ENCODE measurements at regions not wholly inside any gene's neighbourhood (a gene's known extent, or its start where the extent isn't known, plus 50 kb on each side); places are given as distances from the start of the nearest gene placed in this dataset.
"Not testable (repeated sequence)": the region's sequence is repeated elsewhere in the genome, so short reads cannot be mapped to it uniquely, and the experiment has no call there.

DNA sequence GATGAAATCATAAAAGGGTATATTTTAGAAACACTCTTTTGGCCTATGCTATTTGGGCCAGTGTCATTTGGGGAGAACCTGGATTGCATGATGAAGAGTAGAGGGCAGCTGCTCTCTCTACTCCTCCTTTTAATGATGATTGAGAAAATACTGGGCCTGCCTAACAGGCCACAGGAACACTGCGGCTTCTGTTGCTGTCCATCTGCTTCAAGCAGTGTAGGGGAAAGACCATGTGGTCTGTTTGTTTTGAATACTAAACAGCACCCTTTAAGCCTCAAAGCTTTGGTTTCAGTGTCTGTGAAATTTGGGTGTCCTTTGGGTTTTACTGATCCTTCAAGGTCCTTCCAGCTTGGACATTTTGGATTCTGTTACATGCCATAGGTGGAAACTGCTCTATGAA lies 78.0 kb downstream of the TTC6 start:
- TF ChIP-seq, protein P1, sequence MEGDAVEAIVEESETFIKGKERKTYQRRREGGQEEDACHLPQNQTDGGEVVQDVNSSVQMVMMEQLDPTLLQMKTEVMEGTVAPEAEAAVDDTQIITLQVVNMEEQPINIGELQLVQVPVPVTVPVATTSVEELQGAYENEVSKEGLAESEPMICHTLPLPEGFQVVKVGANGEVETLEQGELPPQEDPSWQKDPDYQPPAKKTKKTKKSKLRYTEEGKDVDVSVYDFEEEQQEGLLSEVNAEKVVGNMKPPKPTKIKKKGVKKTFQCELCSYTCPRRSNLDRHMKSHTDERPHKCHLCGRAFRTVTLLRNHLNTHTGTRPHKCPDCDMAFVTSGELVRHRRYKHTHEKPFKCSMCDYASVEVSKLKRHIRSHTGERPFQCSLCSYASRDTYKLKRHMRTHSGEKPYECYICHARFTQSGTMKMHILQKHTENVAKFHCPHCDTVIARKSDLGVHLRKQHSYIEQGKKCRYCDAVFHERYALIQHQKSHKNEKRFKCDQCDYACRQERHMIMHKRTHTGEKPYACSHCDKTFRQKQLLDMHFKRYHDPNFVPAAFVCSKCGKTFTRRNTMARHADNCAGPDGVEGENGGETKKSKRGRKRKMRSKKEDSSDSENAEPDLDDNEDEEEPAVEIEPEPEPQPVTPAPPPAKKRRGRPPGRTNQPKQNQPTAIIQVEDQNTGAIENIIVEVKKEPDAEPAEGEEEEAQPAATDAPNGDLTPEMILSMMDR (conservative IDR thresholded peaks at IDR 0.05; ENCODE audit: low read depth, low read length) = no peak
- no peak for TF ChIP-seq EZH2 (IDR thresholded peaks at IDR 0.05; ENCODE audit: borderline replicate concordance, low read depth, low read length, poor library complexity, severe bottlenecking)
- Histone ChIP-seq H3K27me3 (replicated peaks; ENCODE audit: insufficient read depth, low read depth, low read length, poor library complexity) (no peaks in the 10 kb centered on the region), H3K4me3 (ENCODE audit: low read depth, low read length, poor library complexity, severe bottlenecking) (no peak overlapping the region), H3K9me3 (ENCODE audit: low read depth, low read length, poor library complexity, severe bottlenecking) (no peaks in the 10 kb centered on the region), H3K4me1 (ENCODE audit: insufficient read depth, low read length, poor library complexity, severe bottlenecking) (no peaks in the 10 kb centered on the region), H3K36me3 (ENCODE audit: insufficient read depth, low read length, poor library complexity, severe bottlenecking) (no peaks in the 10 kb centered on the region), H3K27ac (ENCODE audit: low read depth, low read length, poor library complexity, severe bottlenecking) (no peak overlapping the region)
- no TSS peak for BruUV-seq (replicated peaks)
- ChIA-PET CTCF (no interaction called here), POLR2A (ENCODE audit: low non-redundant PET) (no interaction called here)
- intact Hi-C loops (cut with micrococcal nuclease; ENCODE audit: unreplicated experiment) = no loop called here
- no peak for DNase-seq (ENCODE audit: low spot score)

DNA sequence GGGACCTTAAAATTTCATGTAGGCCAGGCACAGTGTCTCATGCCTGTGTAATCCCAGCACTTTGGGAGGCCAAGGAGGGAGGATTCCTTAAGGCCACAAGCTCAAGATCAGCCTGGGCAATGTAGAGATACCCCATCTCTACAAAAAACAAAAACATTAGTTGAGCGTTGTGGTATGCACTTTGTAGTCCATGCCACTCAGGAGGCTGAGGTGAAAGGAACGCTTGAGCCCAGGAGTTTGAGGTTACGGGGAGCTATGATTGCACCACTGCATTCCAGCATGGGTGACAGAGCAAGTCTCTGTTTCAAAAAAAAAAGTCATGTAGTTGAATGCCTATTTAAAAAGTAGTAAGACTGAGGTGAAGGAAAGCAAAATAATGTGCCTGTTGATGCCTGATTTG lies 83.5 kb downstream of the TTC6 start:
- CTCF ChIA-PET = no interaction called here
- Histone ChIP-seq H3K36me3 (ENCODE audit: insufficient read depth, low read length, poor library complexity, severe bottlenecking) (no peaks in the 10 kb centered on the region), H3K27me3 (replicated peaks; ENCODE audit: insufficient read depth, low read depth, low read length, poor library complexity) (no peaks in the 10 kb centered on the region), H3K4me1 (ENCODE audit: insufficient read depth, low read length, poor library complexity, severe bottlenecking) (no peaks in the 10 kb centered on the region), H3K4me3 (ENCODE audit: low read depth, low read length, poor library complexity, severe bottlenecking) (no peak overlapping the region), H3K9me3 (ENCODE audit: low read depth, low read length, poor library complexity, severe bottlenecking) (no peaks in the 10 kb centered on the region), H3K27ac (ENCODE audit: low read depth, low read length, poor library complexity, severe bottlenecking) (no peak overlapping the region)
- no TSS peak for BruUV-seq (replicated peaks)
- POLR2A ChIA-PET (ENCODE audit: low non-redundant PET) = no interaction called here
- no peak for TF ChIP-seq EZH2 (IDR thresholded peaks at IDR 0.05; ENCODE audit: borderline replicate concordance, low read depth, low read length, poor library complexity, severe bottlenecking)
- TF ChIP-seq, protein P1 (conservative IDR thresholded peaks at IDR 0.05; ENCODE audit: low read depth, low read length) = no peak
- intact Hi-C loops (cut with micrococcal nuclease; ENCODE audit: unreplicated experiment) = no loop called here
- DNase-seq (ENCODE audit: low spot score) = no peak

DNA sequence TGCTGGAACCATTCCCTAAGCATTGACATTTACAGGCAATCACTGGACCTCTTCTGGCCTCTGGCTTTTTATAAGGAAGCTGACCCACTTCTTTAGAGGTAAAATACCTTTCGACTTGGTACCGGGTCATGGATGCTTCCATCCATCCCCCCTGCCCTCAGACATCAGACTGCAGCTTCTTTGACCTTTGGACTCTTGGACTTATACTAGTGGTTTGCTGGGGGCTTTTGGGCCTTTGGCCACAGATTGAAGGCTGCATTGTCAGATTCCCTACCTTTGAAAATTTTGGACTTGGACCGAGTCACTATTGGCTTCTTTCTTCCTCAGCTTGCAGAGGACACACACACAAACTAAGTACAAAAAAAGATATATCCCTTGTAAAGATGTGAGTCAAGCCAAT lies 86.1 kb downstream of the TTC6 start:
- BruUV-seq (replicated peaks) = no TSS peak
- intact Hi-C loops (cut with micrococcal nuclease; ENCODE audit: unreplicated experiment) = no loop called here
- POLR2A ChIA-PET (ENCODE audit: low non-redundant PET) = no interaction called here

DNA sequence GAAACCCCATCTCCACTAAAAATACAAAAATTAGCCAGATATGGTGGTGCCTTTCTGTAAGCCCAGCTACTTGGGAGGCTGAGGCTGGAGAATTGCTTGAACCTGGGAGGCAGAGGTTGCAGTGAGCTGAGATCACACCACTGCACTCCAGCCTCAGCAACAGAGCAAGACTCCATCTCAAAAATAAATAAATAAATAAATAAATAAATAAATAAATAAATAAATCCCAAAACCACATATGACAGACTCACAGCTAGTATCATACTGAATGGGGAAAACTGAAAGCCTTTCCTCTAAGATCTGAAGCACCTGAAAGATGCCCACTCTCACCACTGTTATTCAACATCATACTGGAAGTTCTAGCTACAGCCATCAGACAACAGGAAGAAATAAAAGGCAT lies 97.3 kb downstream of the TTC6 start:
- POLR2A ChIA-PET (ENCODE audit: low non-redundant PET) = interaction anchor here (0.7 kb wide), 1 partner anchor 36 kb away, joined by 8 read pairs; no protein-coding TSS in a partner anchor

More for the DNA sequence above, 86.1 kb downstream of the TTC6 start:
- H3K27me3 ChIP-seq (replicated peaks; ENCODE audit: insufficient read depth, low read depth, low read length, poor library complexity) = no peaks in the 10 kb centered on the region
- H3K4me1 ChIP-seq (ENCODE audit: insufficient read depth, low read length, poor library complexity, severe bottlenecking) = no peaks in the 10 kb centered on the region
- CTCF ChIA-PET = no interaction called here
- H3K4me3 ChIP-seq (ENCODE audit: low read depth, low read length, poor library complexity, severe bottlenecking) = no peak overlapping the region
- H3K27ac ChIP-seq (ENCODE audit: low read depth, low read length, poor library complexity, severe bottlenecking) = no peak overlapping the region
- no peak for TF ChIP-seq EZH2 (IDR thresholded peaks at IDR 0.05; ENCODE audit: borderline replicate concordance, low read depth, low read length, poor library complexity, severe bottlenecking)
- H3K9me3 ChIP-seq (ENCODE audit: low read depth, low read length, poor library complexity, severe bottlenecking) = no peaks in the 10 kb centered on the region
- H3K36me3 ChIP-seq (ENCODE audit: insufficient read depth, low read length, poor library complexity, severe bottlenecking) = no peaks in the 10 kb centered on the region
- no peak for DNase-seq (ENCODE audit: low spot score)

DNA sequence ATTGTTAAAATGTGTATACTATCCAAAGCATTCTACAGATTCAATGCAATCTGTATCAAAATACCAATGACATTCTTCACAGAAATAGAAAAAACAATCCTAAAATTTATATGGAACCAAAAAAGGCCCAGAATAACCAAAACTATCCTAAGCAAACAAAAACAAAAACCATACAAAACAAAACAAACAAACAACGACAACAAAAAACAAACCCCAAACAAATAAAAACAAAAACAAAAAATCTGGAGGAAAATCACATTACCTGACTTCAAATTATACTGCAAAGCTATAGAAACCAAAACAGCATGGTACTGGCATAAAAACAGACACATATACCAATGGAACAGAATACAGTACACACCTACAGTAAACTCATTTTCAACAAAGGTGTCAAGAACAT lies 98.0 kb downstream of the TTC6 start:
- BruUV-seq (replicated peaks); POLR2A ChIA-PET (ENCODE audit: low non-redundant PET); CTCF ChIA-PET; DNase-seq (ENCODE audit: low spot score); H3K4me1 ChIP-seq (ENCODE audit: insufficient read depth, low read length, poor library complexity, severe bottlenecking); H3K36me3 ChIP-seq (ENCODE audit: insufficient read depth, low read length, poor library complexity, severe bottlenecking); H3K27me3 ChIP-seq (replicated peaks; ENCODE audit: insufficient read depth, low read depth, low read length, poor library complexity); H3K4me3 ChIP-seq (ENCODE audit: low read depth, low read length, poor library complexity, severe bottlenecking); H3K27ac ChIP-seq (ENCODE audit: low read depth, low read length, poor library complexity, severe bottlenecking); intact Hi-C loops (cut with micrococcal nuclease; ENCODE audit: unreplicated experiment); H3K9me3 ChIP-seq (ENCODE audit: low read depth, low read length, poor library complexity, severe bottlenecking): not testable (repeated sequence)

More for the DNA sequence above, 97.3 kb downstream of the TTC6 start:
- DNase-seq (ENCODE audit: low spot score); intact Hi-C loops (cut with micrococcal nuclease; ENCODE audit: unreplicated experiment); BruUV-seq (replicated peaks); H3K27ac ChIP-seq (ENCODE audit: low read depth, low read length, poor library complexity, severe bottlenecking); H3K4me1 ChIP-seq (ENCODE audit: insufficient read depth, low read length, poor library complexity, severe bottlenecking); CTCF ChIA-PET; H3K9me3 ChIP-seq (ENCODE audit: low read depth, low read length, poor library complexity, severe bottlenecking); H3K4me3 ChIP-seq (ENCODE audit: low read depth, low read length, poor library complexity, severe bottlenecking); H3K27me3 ChIP-seq (replicated peaks; ENCODE audit: insufficient read depth, low read depth, low read length, poor library complexity); H3K36me3 ChIP-seq (ENCODE audit: insufficient read depth, low read length, poor library complexity, severe bottlenecking): not testable (repeated sequence)
